Endothelial cell of umbilical vein (primary cell): ENCODE measurements at regions not wholly inside any gene's neighbourhood (a gene's known extent, or its start where the extent isn't known, plus 50 kb on each side); places are given as distances from the start of the nearest gene placed in this dataset.

Experiments
- EZH2 ChIP-seq: IDR thresholded peaks from 2 replicates; pipeline ENCODE4 v1.6.1; 2012; ENCODE audit warnings: borderline replicate concordance, low read depth, mild to moderate bottlenecking, moderate library complexity, low read length, inconsistent platforms; ENCODE audit not compliant: severe bottlenecking
- FOS ChIP-seq: IDR thresholded peaks from 2 replicates; pipeline ENCODE4 v1.6.1; 2011; ENCODE audit warnings: mild to moderate bottlenecking, low read length, moderate library complexity, borderline replicate concordance; ENCODE audit not compliant: insufficient read depth
- GATA2 ChIP-seq: IDR thresholded peaks from 2 replicates; pipeline ENCODE4 v1.7.0; 2011; ENCODE audit warnings: low read depth, mild to moderate bottlenecking, moderate library complexity, mixed read lengths, low read length; ENCODE audit not compliant: insufficient read length, insufficient read depth
- JUN ChIP-seq: IDR thresholded peaks from 2 replicates; pipeline ENCODE4 v1.6.1; 2011; ENCODE audit warnings: borderline replicate concordance, low read depth; ENCODE audit not compliant: insufficient read length, insufficient read depth
- MAX ChIP-seq: IDR thresholded peaks from 2 replicates; pipeline ENCODE4 v1.6.1; 2011; ENCODE audit not compliant: insufficient read depth, insufficient read length
- POLR2A ChIP-seq: IDR thresholded peaks from 2 replicates; pipeline ENCODE4 v1.6.1; 2012; ENCODE audit warnings: low read depth, mild to moderate bottlenecking, control low read depth, low read length
- POLR2AphosphoS5 ChIP-seq: IDR thresholded peaks from 2 replicates; pipeline ENCODE4 v1.6.1; 2012; ENCODE audit warnings: low read depth, mild to moderate bottlenecking, control low read depth, low read length, moderate library complexity; ENCODE audit not compliant: insufficient read depth
- TF ChIP-seq, protein P1 (sequence below), 2 donors: IDR thresholded peaks; 1 replicate in 1 of 2; 2 replicates in 1 of 2; pipeline ENCODE4 v1.5.1; 2011; ENCODE audit warnings: low read length in 2 of 2, mild to moderate bottlenecking in 2 of 2, moderate library complexity in 2 of 2, control low read depth in 1 of 2, inconsistent platforms in 1 of 2, low read depth in 1 of 2; ENCODE audit not compliant: insufficient read depth in 1 of 2; ENCODE audit errors: extremely low read depth in 1 of 2

GRCh38 chr5:32520972-32521371, 64.4 kb upstream of the SUB1 start:
- TF ChIP-seq, protein P1, sequence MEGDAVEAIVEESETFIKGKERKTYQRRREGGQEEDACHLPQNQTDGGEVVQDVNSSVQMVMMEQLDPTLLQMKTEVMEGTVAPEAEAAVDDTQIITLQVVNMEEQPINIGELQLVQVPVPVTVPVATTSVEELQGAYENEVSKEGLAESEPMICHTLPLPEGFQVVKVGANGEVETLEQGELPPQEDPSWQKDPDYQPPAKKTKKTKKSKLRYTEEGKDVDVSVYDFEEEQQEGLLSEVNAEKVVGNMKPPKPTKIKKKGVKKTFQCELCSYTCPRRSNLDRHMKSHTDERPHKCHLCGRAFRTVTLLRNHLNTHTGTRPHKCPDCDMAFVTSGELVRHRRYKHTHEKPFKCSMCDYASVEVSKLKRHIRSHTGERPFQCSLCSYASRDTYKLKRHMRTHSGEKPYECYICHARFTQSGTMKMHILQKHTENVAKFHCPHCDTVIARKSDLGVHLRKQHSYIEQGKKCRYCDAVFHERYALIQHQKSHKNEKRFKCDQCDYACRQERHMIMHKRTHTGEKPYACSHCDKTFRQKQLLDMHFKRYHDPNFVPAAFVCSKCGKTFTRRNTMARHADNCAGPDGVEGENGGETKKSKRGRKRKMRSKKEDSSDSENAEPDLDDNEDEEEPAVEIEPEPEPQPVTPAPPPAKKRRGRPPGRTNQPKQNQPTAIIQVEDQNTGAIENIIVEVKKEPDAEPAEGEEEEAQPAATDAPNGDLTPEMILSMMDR (IDR thresholded peaks at IDR 0.05; ENCODE audit: extremely low read depth in 1 of 2, insufficient read depth in 1 of 2, low read depth in 1 of 2, low read length in 2 of 2), result no peak
- no peak for TF ChIP-seq POLR2A
- TF ChIP-seq EZH2, result no peak
- TF ChIP-seq POLR2AphosphoS5, result no peak
- TF ChIP-seq MAX, result no peak
- no peak for TF ChIP-seq FOS
- TF ChIP-seq JUN, result no peak
- TF ChIP-seq GATA2, result no peak
